Neural cell (in vitro differentiated cells): ENCODE measurements at regions not wholly inside any gene's neighbourhood (a gene's known extent, or its start where the extent isn't known, plus 50 kb on each side); places are given as distances from the start of the nearest gene placed in this dataset.

ENCODE experiments used
- H2AFZ ChIP-seq: fragments of 200-600, 300-800 bp; sonication (generic), shearing (Covaris generic); 2 replicates; pipeline ENCODE4 v1.6.0; 2014; ENCODE audit warnings: low read depth, mild to moderate bottlenecking, antibody characterized with exemption, low read length, moderate library complexity
- H3F3A ChIP-seq: fragments of 200-600 bp; shearing (Covaris generic); 2 replicates; pipeline ENCODE4 v1.6.1; 2016; ENCODE audit warnings: mild to moderate bottlenecking, moderate library complexity, mixed read lengths, antibody characterized with exemption, low read length; ENCODE audit not compliant: insufficient read depth, poor library complexity, severe bottlenecking
- H3K27ac ChIP-seq: fragments of 200-600, 300-800 bp; sonication (generic), shearing (Covaris generic); 2 replicates; pipeline ENCODE4 v1.5.1; 2014; ENCODE audit warnings: mild to moderate bottlenecking, low read length, moderate library complexity
- H3K27me3 ChIP-seq: fragments of 300-800, 200-600 bp; sonication (generic), shearing (Covaris generic); 2 replicates; pipeline ENCODE4 v1.6.0; 2014; ENCODE audit warnings: mild to moderate bottlenecking, low read depth, low read length, moderate library complexity; ENCODE audit not compliant: insufficient read depth
- H3K36me3 ChIP-seq: fragments of 300-800, 200-600 bp; sonication (generic), shearing (Covaris generic); 2 replicates; pipeline ENCODE4 v1.5.1; 2014; ENCODE audit warnings: mild to moderate bottlenecking, antibody characterized with exemption, low read length, moderate library complexity; ENCODE audit not compliant: insufficient read depth
- H3K4me2 ChIP-seq: fragments of 300-800, 200-600 bp; sonication (generic), shearing (Covaris generic); 2 replicates; pipeline ENCODE4 v1.6.0; 2014; ENCODE audit warnings: mild to moderate bottlenecking, low read length
- H3K4me3 ChIP-seq: fragments of 300-800, 200-600 bp; sonication (generic), shearing (Covaris generic); 2 replicates; pipeline ENCODE4 v1.5.1; 2014; ENCODE audit warnings: mild to moderate bottlenecking, low read length, moderate library complexity
- H3K79me2 ChIP-seq: fragments of 200-600 bp; shearing (Covaris generic); replicated peaks from 2 replicates; pipeline ENCODE4 v1.6.0; 2014; ENCODE audit warnings: mild to moderate bottlenecking, low read length, moderate library complexity; ENCODE audit not compliant: insufficient read depth
- H3K9ac ChIP-seq: fragments of 300-800, 200-600 bp; sonication (generic), shearing (Covaris generic); 2 replicates; pipeline ENCODE4 v1.6.1; 2016; ENCODE audit warnings: mild to moderate bottlenecking, low read length, mixed read lengths
- H3K9me2 ChIP-seq: fragments of 200-600 bp; shearing (Covaris generic); 2 replicates; pipeline ENCODE4 v1.6.1; 2016; ENCODE audit warnings: mild to moderate bottlenecking, low read length, mixed read lengths; ENCODE audit not compliant: insufficient read depth
- H3K9me3 ChIP-seq: fragments of 200-600, 300-800 bp; sonication (generic), shearing (Covaris generic); 2 replicates; pipeline ENCODE4 v1.6.1; 2016; ENCODE audit warnings: mild to moderate bottlenecking, mixed run types, low read length, moderate library complexity, mixed read lengths
- H4K20me1 ChIP-seq: fragments of 200-600 bp; shearing (Covaris generic); 2 replicates; pipeline ENCODE4 v1.6.1; 2016; ENCODE audit warnings: mild to moderate bottlenecking, mixed run types; ENCODE audit not compliant: insufficient read depth
- CTCF ChIP-seq: fragments of 450-650 bp; IDR thresholded peaks from 2 replicates; pipeline ENCODE4 v1.5.1; 2014; ENCODE audit warnings: antibody characterized with exemption, mild to moderate bottlenecking, moderate library complexity; ENCODE audit not compliant: poor library complexity, severe bottlenecking
- EP300 ChIP-seq: fragments of 450-650 bp; conservative IDR thresholded peaks from 2 replicates; pipeline ENCODE4 v1.6.1; 2014; ENCODE audit warnings: antibody characterized with exemption, mild to moderate bottlenecking, moderate library complexity; ENCODE audit not compliant: poor library complexity, severe bottlenecking
- EZH2 ChIP-seq: fragments of 200-600, 300-800 bp; shearing (Covaris generic), sonication (generic); IDR thresholded peaks from 2 replicates; pipeline ENCODE4 v1.6.1; 2014; ENCODE audit warnings: antibody characterized with exemption, low read length, borderline replicate concordance, mild to moderate bottlenecking; ENCODE audit not compliant: insufficient read depth, poor library complexity, severe bottlenecking
- MXI1 ChIP-seq: fragments of 450-650 bp; conservative IDR thresholded peaks from 2 replicates; pipeline ENCODE4 v1.6.1; 2014; ENCODE audit warnings: antibody characterized with exemption, mild to moderate bottlenecking; ENCODE audit not compliant: poor library complexity, severe bottlenecking
- POLR2AphosphoS5 ChIP-seq: IDR thresholded peaks from 2 replicates; pipeline ENCODE4 v1.6.1; 2012
- RAD21 ChIP-seq: fragments of 450-650 bp; conservative IDR thresholded peaks from 2 replicates; pipeline ENCODE4 v1.6.1; 2014; ENCODE audit warnings: antibody characterized with exemption, mild to moderate bottlenecking, moderate library complexity
- SMC3 ChIP-seq: fragments of 450-650 bp; conservative IDR thresholded peaks from 2 replicates; pipeline ENCODE4 v1.6.1; 2014; ENCODE audit warnings: antibody characterized with exemption, mild to moderate bottlenecking, moderate library complexity; ENCODE audit not compliant: poor library complexity
- TAF1 ChIP-seq: IDR thresholded peaks from 2 replicates; pipeline ENCODE4 v1.6.1; 2012; ENCODE audit warnings: low read depth
- TF ChIP-seq, protein P1 (sequence below): IDR thresholded peaks from 2 replicates; pipeline ENCODE4 v1.6.1; 2012; ENCODE audit warnings: borderline replicate concordance

DNA sequence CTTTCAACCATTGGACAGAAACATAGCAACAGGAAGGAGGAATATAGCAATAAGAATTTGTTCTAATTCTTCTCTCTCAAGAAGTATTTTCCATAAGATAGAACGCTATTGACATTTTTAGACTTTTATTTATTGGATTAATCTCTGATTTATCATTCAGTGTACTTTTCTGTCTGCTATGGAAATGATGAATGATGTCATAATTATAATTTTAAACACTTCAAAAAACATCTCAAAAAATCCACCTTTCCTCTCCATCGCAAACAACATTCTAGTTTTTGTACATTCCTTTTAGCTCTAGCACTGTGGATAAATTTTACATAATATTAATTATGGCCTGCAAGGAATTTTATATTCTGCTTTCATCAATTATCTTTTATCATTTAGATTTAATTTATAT, 643.2 kb downstream of the DHX35 start:
- no peak overlapping the region for H3K4me3 ChIP-seq
- no peaks in the 10 kb centered on the region for H3K27me3 ChIP-seq
- no peaks in the 10 kb centered on the region for H3K9me3 ChIP-seq
- H3K36me3 ChIP-seq, result no peaks in the 10 kb centered on the region
- H3F3A ChIP-seq, result no peaks in the 10 kb centered on the region
- no peak overlapping the region for H3K27ac ChIP-seq
- no peak overlapping the region for H3K9ac ChIP-seq
- no peaks in the 10 kb centered on the region for H3K9me2 ChIP-seq
- no peak overlapping the region for H2AFZ ChIP-seq
- no peak overlapping the region for H3K4me2 ChIP-seq
- H4K20me1 ChIP-seq, result no peaks in the 10 kb centered on the region
- no peak for TF ChIP-seq TAF1
- TF ChIP-seq RAD21, result no peak
- TF ChIP-seq EZH2, result no peak
- no peak for TF ChIP-seq EP300
- TF ChIP-seq POLR2AphosphoS5, result no peak
- TF ChIP-seq, protein P1, sequence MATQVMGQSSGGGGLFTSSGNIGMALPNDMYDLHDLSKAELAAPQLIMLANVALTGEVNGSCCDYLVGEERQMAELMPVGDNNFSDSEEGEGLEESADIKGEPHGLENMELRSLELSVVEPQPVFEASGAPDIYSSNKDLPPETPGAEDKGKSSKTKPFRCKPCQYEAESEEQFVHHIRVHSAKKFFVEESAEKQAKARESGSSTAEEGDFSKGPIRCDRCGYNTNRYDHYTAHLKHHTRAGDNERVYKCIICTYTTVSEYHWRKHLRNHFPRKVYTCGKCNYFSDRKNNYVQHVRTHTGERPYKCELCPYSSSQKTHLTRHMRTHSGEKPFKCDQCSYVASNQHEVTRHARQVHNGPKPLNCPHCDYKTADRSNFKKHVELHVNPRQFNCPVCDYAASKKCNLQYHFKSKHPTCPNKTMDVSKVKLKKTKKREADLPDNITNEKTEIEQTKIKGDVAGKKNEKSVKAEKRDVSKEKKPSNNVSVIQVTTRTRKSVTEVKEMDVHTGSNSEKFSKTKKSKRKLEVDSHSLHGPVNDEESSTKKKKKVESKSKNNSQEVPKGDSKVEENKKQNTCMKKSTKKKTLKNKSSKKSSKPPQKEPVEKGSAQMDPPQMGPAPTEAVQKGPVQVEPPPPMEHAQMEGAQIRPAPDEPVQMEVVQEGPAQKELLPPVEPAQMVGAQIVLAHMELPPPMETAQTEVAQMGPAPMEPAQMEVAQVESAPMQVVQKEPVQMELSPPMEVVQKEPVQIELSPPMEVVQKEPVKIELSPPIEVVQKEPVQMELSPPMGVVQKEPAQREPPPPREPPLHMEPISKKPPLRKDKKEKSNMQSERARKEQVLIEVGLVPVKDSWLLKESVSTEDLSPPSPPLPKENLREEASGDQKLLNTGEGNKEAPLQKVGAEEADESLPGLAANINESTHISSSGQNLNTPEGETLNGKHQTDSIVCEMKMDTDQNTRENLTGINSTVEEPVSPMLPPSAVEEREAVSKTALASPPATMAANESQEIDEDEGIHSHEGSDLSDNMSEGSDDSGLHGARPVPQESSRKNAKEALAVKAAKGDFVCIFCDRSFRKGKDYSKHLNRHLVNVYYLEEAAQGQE, result no peak
- no peak for TF ChIP-seq SMC3
- TF ChIP-seq CTCF, result no peak
- no peak for TF ChIP-seq MXI1
- H3K79me2 ChIP-seq, result no peaks in the 10 kb centered on the region

DNA sequence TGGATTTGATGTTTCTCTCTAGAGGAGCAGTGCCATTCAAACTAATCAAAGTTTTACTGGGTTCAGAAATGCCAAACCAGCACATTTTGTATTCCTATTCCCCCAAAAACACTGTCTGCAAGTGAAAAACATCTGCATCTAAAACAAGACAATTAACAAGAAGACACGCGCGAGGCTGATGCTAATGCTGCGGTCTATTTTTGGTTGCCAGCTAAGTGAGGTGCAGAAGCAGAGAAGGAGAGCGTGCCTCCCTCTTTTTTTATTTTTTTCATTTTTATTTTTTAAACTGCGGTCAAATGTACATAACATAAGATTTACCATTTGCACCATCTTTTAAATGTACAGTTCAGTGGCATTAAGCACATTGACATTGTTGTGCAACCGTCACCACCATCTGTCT, 641.1 kb downstream of the DHX35 start:
- Histone ChIP-seq H3K4me2 (no peak overlapping the region), H3K9me3 (no peaks in the 10 kb centered on the region), H3K36me3 (no peaks in the 10 kb centered on the region), H3F3A (no peaks in the 10 kb centered on the region), H4K20me1 (no peaks in the 10 kb centered on the region), H3K9ac (no peak overlapping the region), H3K27ac (no peak overlapping the region), H2AFZ (no peak overlapping the region), H3K4me3 (no peak overlapping the region), H3K27me3 (no peaks in the 10 kb centered on the region), H3K9me2 (no peaks in the 10 kb centered on the region), H3K79me2 (no peaks in the 10 kb centered on the region)
- TF ChIP-seq CTCF (no peak), SMC3 (no peak), EP300 (no peak)
- TF ChIP-seq, protein P1, result no peak
